Sciatic nerve (tissue), 2 donors: ENCODE measurements at regions not wholly inside any gene's neighbourhood (a gene's known extent, or its start where the extent isn't known, plus 50 kb on each side); places are given as distances from the start of the nearest gene placed in this dataset.

Experiments
- ATAC-seq: fragments of 200-7000 bp; cut with Tn5 transposase; one replicate; pipeline ENCODE4 v1.9.1; 2020; ENCODE audit warnings: mild to moderate bottlenecking, moderate library complexity
- DNase-seq: peaks from one replicate; pipeline ENCODE4 v3.0.0-alpha.2; 2020; ENCODE audit warnings: low spot score
- intact Hi-C: fragments of 100-400 bp; cut with DNase I; formaldehyde crosslinking; loops from one replicate; pipeline ENCODE4 v1.14.2; 2022
- donor health status: DM: no; HTN: no; CAD: no.
- donor health status: DM: no; HTN: no; CAD: no.

DNA sequence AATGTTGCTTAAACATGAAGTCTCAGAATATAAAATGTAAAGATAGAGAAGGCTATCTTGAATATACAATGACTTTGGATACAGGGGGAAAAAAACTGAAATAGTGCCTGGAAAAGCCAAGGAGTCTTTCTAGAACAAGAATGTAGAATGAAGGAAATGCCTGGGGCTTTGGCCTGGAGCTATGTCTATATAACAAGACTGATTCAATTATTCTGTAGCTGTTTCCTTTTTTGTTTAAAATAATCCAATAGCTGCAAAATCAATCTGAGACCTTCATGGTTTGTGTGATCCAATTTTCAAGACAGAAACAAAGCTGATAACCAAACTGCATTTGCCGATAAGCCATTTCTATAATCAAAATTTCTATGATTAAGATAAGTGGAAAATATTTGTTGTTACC is 530.9 kb upstream of the NBEA start:
- no peak for ATAC-seq
- intact Hi-C loops = no loop called here

DNA sequence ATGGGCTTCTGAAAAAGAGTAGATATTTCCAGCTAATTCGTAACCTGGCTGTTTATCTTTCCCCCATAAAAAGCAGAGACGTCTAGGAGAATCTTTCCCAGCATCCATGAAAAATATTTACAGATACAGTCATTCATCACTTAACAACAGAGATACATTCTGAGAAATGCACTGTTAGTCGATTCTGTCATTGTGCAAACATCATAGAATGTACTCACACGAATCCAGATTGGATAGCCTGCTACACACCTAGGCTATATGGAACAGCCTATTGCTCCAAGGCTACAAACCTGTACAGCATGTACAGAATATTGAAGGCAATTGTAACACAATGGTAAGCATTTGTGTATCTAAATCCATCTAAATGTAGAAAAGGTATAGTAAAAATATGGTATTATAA is 530.2 kb upstream of the NBEA start:
- intact Hi-C loops = no loop called here
- ATAC-seq = no peak
- no peak for DNase-seq

More for the DNA sequence above, 530.9 kb upstream of the NBEA start:
- no peak for DNase-seq

- intact Hi-C loops = no loop called here
- no peak for ATAC-seq
These were observed 529.8 kb upstream of the NBEA start for GRCh38 chr13:34412295-34412694.

DNA sequence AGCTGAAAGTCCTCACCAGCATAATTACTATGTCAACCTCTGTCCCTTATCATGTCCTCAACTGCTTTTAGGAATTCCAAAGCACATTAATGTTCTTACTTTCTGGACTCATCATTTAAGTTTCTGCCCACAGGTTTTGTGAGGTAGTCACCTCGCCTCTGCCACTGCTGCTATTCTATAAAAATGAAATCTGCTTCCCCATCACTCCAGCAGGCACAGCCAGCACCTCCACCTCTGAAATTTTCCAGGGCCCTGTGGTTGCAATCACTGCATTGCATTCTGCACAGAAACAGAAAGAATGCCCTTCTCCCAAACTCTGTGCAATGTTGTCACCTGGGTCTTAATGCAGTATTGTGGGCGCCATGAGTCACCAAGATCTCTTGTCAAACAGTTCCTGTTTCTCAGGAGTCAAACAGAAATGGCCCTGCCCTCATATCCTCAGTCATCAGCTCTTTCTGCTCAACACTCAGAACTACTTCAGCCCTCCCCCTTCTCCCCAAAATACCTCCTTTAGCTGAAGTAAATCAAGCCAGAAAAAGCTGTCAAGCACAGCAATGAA is 529.2 kb upstream of the NBEA start:
- DNase-seq = no peak
- ATAC-seq = no peak
- intact Hi-C loops = no loop called here

More at GRCh38 chr13:34412295-34412694, 529.8 kb upstream of the NBEA start:
- DNase-seq = no peak

GRCh38 chr13:34413538-34414210 is 528.4 kb upstream of the NBEA start:
- no peak for DNase-seq
- intact Hi-C loops = no loop called here

DNA sequence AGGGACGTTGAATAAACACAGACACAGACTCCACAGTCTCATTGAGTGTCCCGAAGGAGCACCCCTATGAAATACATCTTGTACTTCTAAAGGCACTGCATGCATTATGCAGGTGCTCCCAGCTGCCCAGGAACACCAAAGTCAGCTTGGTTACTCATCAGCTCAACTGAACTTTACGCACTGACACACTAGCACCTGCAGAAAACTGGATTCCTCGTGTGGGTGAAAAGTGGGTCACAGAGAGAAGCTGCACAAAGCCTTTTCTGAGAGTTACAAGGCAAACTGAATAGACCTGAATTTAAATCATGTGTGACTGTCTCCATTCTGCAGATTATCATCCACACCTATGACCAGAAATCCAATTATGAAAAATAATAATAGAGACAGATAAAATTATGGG is 527.5 kb upstream of the NBEA start:
- intact Hi-C loops = no loop called here
- DNase-seq (no peak), ATAC-seq (no peak)

More at GRCh38 chr13:34413538-34414210, 528.4 kb upstream of the NBEA start:
- ATAC-seq = no peak

GRCh38 chr13:34416971-34417380 is 525.1 kb upstream of the NBEA start:
- intact Hi-C loops = no loop called here
- ATAC-seq = peak; percentile 42
- DNase-seq = no peak

DNA sequence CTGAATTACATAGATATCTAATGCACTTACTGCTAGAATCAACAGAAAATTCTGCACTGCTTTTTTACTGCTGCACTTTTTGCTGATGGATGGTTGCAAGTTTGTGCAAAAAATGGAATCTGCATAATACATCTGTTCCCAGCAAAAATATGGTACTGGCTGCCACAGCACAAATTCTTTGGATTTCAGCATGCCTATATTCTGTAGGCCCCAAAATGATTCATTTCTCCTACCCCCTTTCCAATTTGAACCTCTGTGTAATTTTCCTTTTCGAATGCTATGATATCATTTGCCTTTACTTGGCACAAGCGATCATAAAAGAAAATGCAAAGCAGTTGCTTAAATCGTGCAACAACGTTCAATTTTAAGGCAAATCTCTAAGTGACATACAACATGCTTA is 524.2 kb upstream of the NBEA start:
- ATAC-seq (no peak), DNase-seq (no peak)
- intact Hi-C loops = no loop called here

DNA sequence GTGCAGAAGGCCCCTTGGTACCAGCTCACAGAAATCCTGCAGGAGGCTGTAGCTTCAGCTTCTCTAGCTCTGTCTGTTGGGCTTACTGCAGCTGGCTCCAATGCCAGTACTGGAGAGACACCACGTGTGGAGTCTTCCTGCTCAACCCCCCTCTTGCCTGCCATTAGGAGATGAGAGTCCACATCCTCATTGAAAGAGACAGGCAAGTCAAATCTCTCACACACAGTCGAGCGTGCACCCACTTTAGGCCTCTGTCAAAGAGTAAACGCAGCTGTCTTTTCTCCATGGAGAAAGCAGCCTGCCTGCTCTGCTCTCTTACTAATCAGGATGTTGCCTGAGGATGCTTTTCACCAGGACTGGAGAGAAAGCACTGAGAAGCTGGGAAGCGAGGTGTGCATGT is 523.0 kb upstream of the NBEA start:
- DNase-seq = no peak
- intact Hi-C loops = no loop called here
- no peak for ATAC-seq

DNA sequence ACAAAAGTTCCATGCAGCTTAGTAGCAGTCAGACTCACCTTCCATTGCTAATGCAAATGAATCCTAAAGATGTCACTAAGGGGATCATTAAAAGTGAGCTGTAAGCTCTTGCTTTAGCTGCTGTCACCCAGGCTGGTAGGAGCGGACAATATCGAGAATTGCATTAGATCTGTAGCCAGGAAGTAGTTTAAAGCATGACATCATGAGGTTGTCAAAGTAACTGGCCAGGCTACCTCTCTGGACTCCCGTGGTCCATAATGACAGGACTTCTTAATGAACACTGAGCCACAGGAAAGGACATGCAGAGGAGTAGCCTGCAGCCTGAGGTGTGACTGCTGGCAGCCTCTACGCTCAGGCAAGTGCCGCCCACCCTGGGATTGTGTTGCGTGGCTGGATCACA is 522.3 kb upstream of the NBEA start:
- DNase-seq = no peak
- intact Hi-C loops = no loop called here
- no peak for ATAC-seq

DNA sequence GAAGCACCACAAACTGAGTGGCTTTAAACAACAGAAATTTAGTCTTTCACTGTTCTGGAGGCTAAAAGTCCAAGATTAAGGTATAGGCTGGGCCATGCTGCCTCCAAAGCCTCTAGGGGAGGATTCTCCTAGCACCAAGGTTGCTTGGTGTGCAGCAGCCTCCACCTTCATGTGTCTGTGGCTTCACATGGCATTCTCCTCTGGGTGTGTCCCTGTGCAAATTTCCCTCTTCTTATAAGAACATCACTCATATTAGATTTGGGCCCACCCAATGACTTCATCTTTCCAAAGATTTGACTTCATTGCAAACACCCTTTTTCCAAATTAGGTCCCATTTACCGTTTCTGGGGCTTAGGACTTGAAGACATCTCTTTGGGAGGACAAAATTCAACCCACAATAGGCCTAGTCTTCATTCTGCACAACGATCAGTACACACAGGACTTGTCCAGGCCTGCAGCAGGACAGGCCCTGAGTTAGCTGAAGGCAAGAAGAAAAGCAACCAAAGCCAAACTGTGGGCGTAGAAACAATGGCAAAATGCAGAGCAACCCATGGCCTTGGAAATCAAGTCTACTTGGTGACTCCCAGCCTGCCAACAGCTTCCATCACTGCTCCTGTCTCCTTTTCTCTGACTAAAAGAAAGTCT is 521.2 kb upstream of the NBEA start:
- intact Hi-C loops = no loop called here

GRCh38 chr13:34421347-34421719 is 520.7 kb upstream of the NBEA start:
- intact Hi-C loops = no loop called here
- no peak for ATAC-seq
- DNase-seq = no peak

More for the DNA sequence above, 521.2 kb upstream of the NBEA start:
- no peak for ATAC-seq
- DNase-seq = no peak

DNA sequence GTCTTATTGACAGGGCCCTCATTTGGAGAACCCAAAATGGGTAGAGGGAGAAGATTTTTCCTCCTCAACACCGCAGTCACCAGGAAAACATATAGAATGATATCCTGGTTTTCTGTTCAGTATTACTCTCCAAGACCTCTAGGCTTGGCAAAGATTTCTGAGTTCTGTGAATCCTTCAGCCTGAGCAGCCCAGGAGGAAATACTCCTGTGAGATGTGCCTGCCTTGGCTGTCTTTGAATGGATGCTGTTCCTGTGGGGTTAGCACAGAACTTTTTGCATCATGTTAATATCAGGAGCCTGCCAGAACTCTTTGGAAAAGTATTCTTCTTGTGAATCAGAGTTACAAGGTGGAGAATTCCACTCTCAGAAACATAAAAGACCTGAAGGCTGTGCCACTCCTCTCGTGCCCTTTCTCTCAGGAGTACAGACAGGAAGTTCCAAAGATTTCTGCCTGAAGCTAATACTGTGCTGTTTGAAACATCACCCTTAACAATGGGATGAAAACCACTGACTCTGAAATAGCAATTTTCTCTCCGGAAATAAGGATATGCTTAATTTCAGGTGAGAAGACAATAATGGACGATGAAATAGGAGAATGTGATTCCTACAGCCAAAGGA is 520.1 kb upstream of the NBEA start:
- DNase-seq (no peak), ATAC-seq (no peak)
- intact Hi-C loops = no loop called here

DNA sequence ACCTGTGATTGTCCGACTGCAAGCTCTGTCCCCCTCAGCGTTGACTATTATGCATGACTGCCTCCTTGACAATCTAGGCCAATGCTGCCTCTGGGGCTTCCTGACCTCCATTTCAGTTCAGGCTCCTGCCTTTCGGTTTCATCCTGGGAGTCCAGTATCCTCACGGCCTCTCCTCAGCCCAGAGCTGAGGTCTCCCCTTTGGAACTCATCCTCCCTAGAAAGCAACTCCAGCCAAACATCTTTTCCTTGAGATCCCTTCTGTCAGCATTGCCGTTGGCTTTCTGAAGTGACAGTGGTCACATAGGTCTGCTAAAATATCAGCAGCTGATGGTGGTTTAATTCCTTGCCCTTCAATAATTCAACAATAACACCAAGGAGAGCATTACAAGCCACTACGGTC is 519.1 kb upstream of the NBEA start:
- ATAC-seq = no peak
- DNase-seq = no peak
- intact Hi-C loops = no loop called here

GRCh38 chr13:34425327-34425949 is 516.6 kb upstream of the NBEA start:
- DNase-seq (no peak), ATAC-seq (no peak)
- intact Hi-C loops = no loop called here

DNA sequence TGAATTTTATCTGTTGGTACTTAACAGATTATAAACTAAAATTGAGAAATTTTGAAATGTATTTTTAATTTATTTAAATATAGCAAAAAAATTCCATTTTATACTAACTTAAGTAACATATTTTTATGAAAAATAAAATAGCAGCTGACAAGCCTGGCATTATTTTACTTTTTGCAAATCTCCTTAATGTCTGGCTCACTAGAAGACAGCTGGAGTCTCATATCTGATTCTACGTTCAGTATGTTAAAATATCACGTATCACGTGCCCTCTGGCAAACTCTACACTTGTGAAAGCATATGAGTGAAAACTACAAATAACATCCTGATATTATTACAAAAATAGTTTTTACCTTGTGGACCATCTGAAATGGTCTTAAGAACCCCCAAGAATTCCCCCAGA is 513.2 kb upstream of the NBEA start:
- ATAC-seq = no peak
- DNase-seq = no peak
- intact Hi-C loops = no loop called here

GRCh38 chr13:34430294-34430693 is 511.8 kb upstream of the NBEA start:
- intact Hi-C loops = no loop called here
- DNase-seq (no peak), ATAC-seq (no peak)

GRCh38 chr13:34431827-34432581 is 510.1 kb upstream of the NBEA start:
- ATAC-seq (no peak), DNase-seq (no peak)

DNA sequence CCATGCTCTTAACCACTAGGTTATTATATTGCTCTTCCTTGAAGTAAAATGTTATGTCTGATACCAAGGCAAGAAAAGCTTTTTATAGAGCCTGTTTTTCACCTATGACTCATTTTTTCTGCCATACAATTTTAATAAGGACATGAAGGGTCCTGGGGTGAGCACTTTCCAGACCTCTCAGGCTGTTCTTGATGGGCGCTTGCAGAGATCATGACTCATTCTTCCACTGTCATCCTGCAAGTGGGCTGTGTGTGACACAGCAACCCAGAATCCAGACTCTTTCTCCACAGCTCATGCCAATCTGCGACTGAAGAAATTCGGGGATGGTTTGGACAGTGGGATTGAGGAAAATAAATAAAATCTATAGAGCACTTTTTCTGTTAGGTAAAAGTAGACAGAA is 506.7 kb upstream of the NBEA start:
- DNase-seq = no peak
- intact Hi-C loops = no loop called here
- no peak for ATAC-seq

More at GRCh38 chr13:34431827-34432581, 510.1 kb upstream of the NBEA start:
- intact Hi-C loops = no loop called here
